ENCODE measurements at regions not wholly inside any gene's neighbourhood (a gene's known extent, or its start where the extent isn't known, plus 50 kb on each side); places are given as distances from the start of the nearest gene placed in this dataset.

- Mint-ChIP-seq H3K27me3 (ENCODE audit: low read depth) (peaks cover 39% of the 10 kb centered on the region), H3K4me1 (ENCODE audit: low read depth) (no peaks in the 10 kb centered on the region), H3K4me3 (no peak overlapping the region), H3K36me3 (ENCODE audit: insufficient read depth in 2 of 2) (peaks cover 0 to 3% of the 10 kb centered on the region in 2 donors), H3K27ac (no peak overlapping the region), H3K9me3 (peaks cover 2% of the 10 kb centered on the region in 2 donors)
- DNase-seq (no peak), ATAC-seq (replicated peaks in 1 of 2) (no peak)
Observed at GRCh38 chr1:22368125-22368524, 83.5 kb upstream of the ZBTB40 start.

DNA sequence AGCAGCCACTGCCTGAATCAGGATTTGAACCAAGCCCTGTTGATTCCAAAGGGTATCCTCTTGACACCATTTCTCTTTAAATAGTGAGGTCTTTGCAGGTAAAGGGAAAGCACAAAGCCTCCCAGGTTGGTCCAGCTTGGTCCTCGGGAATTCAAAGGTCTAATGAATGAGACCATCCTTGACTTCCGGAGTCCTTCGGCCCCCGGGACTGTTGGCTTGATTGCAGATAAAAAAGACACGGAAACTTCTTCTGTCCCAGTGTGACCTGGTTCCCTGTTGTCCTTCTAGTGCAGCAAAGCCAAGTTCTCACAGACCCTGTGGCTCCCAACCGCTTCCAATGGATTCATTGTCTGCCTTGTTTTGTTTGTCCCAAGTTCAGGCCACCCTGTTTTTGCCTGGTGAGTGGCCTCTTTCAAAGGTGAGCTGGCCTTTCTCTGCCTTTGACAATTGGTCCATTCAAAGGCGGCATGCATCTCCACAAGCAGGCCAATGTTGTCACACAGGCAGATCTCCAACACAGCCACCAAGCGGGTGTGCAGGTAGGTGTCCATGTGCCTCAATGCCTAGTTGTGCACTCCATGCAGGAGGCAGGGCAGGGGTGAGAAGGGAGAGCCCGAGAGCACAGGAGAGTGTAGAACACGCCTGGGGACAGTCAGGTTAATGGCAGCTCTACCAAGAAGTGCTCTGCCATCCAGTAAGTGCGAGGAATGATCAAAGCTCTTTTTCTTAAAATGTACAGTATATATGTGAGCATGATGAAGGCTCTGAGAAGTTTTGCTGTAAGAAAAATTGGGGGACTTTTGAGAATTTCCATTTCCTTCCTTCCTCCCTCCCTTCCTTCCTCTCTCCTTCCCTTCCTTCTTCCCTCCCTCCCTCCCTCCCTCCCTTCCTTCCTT, 82.1 kb upstream of the ZBTB40 start:
- ATAC-seq (replicated peaks in 1 of 2) (no peak), DNase-seq (no peak)
- H3K4me1 Mint-ChIP-seq (ENCODE audit: low read depth), result no peaks in the 10 kb centered on the region
- H3K36me3 Mint-ChIP-seq (ENCODE audit: insufficient read depth in 2 of 2), result peaks cover 0 to 3% of the 10 kb centered on the region in 2 donors
- H3K4me3 Mint-ChIP-seq, result no peak overlapping the region
- H3K27me3 Mint-ChIP-seq (ENCODE audit: low read depth), result peaks cover 44% of the 10 kb centered on the region
- no peak overlapping the region for H3K27ac Mint-ChIP-seq
- peaks cover 2% of the 10 kb centered on the region in 2 donors for H3K9me3 Mint-ChIP-seq

GRCh38 chr1:22370190-22370498, 81.5 kb upstream of the ZBTB40 start:
- no peak overlapping the region for H3K27ac Mint-ChIP-seq
- DNase-seq, result no peak
- no peaks in the 10 kb centered on the region for H3K4me1 Mint-ChIP-seq (ENCODE audit: low read depth)
- ATAC-seq (replicated peaks in 1 of 2), result no peak
- peaks cover 2% of the 10 kb centered on the region in 2 donors for H3K9me3 Mint-ChIP-seq
- peaks cover 0 to 3% of the 10 kb centered on the region in 2 donors for H3K36me3 Mint-ChIP-seq (ENCODE audit: insufficient read depth in 2 of 2)
- no peak overlapping the region for H3K4me3 Mint-ChIP-seq
- peaks cover 44% of the 10 kb centered on the region for H3K27me3 Mint-ChIP-seq (ENCODE audit: low read depth)

DNA sequence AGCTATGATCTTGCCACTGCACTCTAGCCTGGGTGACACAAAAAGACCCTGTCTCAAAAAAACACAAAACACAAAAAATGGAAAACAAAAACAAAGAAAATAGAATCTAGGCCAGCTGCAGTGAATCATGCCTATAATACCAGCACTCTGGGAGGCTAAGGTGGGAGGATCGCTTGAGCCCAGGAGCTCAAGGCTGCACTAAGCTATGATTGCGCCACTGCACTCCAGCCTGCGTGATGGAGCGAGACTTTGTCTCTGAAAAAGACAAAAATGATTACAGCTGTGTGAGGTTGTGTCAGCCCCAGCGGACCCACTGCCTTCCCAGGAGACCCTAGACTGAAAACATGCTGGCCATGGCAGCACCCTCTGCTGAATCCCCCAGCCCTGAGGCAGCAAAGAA, 80.2 kb upstream of the ZBTB40 start:
- Mint-ChIP-seq H3K4me3 (no peak overlapping the region), H3K36me3 (ENCODE audit: insufficient read depth in 2 of 2) (peaks cover 0 to 3% of the 10 kb centered on the region in 2 donors), H3K27ac (no peak overlapping the region), H3K9me3 (peaks cover 2% of the 10 kb centered on the region in 2 donors), H3K27me3 (ENCODE audit: low read depth) (peaks cover 34% of the 10 kb centered on the region), H3K4me1 (ENCODE audit: low read depth) (no peaks in the 10 kb centered on the region)
- no peak for ATAC-seq (replicated peaks in 1 of 2)
- DNase-seq, result no peak

- peaks cover 2% of the 10 kb centered on the region in 2 donors for H3K9me3 Mint-ChIP-seq
- H3K4me1 Mint-ChIP-seq (ENCODE audit: low read depth), result no peaks in the 10 kb centered on the region
- H3K36me3 Mint-ChIP-seq (ENCODE audit: insufficient read depth in 2 of 2), result peaks cover 0 to 3% of the 10 kb centered on the region in 2 donors
- no peak overlapping the region for H3K27ac Mint-ChIP-seq
- DNase-seq (no peak), ATAC-seq (replicated peaks in 1 of 2) (no peak)
- peaks cover 22% of the 10 kb centered on the region for H3K27me3 Mint-ChIP-seq (ENCODE audit: low read depth)
- no peak overlapping the region for H3K4me3 Mint-ChIP-seq
Observed at GRCh38 chr1:22373252-22373651, 78.4 kb upstream of the ZBTB40 start.

DNA sequence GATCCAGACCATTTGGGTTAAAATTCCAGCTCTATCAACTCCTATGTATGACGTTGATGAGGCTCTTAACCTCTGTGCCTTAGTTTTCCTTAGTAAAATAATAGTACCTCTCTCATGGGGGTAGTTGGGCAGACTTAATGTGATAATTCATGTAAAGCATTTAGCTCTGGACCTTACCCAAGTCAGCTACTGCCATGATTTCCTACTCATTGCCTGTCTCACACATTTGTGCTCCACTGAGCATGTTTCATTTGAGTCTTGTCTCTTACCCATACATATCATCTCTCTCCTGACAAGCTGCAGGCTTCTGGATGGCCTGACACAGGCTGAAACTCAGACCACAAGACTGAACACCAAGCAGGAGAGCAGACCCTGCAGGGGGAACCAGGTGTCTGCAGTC, 77.7 kb upstream of the ZBTB40 start:
- Mint-ChIP-seq H3K4me1 (ENCODE audit: low read depth) (no peaks in the 10 kb centered on the region), H3K9me3 (peaks cover 2% of the 10 kb centered on the region in 2 donors), H3K27me3 (ENCODE audit: low read depth) (peaks cover 22% of the 10 kb centered on the region), H3K4me3 (no peak overlapping the region), H3K27ac (no peak overlapping the region), H3K36me3 (ENCODE audit: insufficient read depth in 2 of 2) (peaks cover 0 to 3% of the 10 kb centered on the region in 2 donors)
- no peak for ATAC-seq (replicated peaks in 1 of 2)
- no peak for DNase-seq

DNA sequence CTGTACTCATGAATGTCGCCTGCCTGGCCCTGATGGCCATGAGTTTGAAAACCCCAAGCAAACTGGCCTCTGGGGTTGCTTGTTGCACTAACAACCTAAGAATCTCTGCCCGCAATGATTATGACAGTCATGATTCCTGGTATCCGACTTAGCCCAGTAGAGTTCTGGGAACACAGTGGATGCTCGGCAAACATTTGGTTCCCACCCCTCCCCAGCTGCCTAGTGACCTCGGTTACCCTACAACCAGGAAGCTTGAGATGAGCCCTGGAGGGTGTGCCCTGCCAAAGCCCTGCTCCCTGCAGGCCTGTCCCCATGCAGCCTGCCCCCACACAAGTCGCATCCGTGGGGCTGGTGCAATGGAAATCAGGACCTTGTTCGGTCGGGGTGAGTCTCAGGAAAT, 76.0 kb upstream of the ZBTB40 start:
- Mint-ChIP-seq H3K4me1 (ENCODE audit: low read depth) (no peaks in the 10 kb centered on the region), H3K4me3 (no peak overlapping the region), H3K27ac (no peak overlapping the region), H3K36me3 (ENCODE audit: insufficient read depth in 2 of 2) (peaks cover 0 to 3% of the 10 kb centered on the region in 2 donors), H3K9me3 (peaks cover 2% of the 10 kb centered on the region in 2 donors), H3K27me3 (ENCODE audit: low read depth) (peaks cover 7% of the 10 kb centered on the region)
- DNase-seq (no peak), ATAC-seq (replicated peaks in 1 of 2) (no peak)

GRCh38 chr1:22376001-22376400, 75.7 kb upstream of the ZBTB40 start:
- Mint-ChIP-seq H3K4me1 (ENCODE audit: low read depth) (no peaks in the 10 kb centered on the region), H3K36me3 (ENCODE audit: insufficient read depth in 2 of 2) (peaks cover 0 to 3% of the 10 kb centered on the region in 2 donors), H3K27ac (no peak overlapping the region), H3K9me3 (peaks cover 2% of the 10 kb centered on the region in 2 donors), H3K4me3 (no peak overlapping the region), H3K27me3 (ENCODE audit: low read depth) (peaks cover 5% of the 10 kb centered on the region)
- no peak for DNase-seq
- ATAC-seq (replicated peaks in 1 of 2), result no peak

DNA sequence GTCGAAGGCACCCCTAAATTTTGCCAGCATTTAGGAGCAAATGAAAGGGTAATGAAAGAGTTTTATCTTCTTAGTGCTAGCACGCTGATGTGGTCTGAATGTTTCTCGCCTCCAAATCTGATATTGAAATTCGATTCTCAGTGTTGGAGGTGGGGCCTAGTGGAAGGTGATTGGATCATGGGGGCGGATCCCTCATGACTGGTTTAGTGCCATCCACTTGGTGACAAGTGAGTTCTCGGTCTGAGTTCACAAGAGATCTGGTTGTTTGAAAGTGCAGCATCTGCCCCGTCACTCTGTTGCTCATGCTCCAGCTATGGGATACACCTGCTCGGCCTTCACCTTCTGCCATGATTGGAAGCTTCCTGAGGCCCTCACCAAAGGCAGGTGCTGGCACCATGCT, 75.1 kb upstream of the ZBTB40 start:
- DNase-seq (no peak), ATAC-seq (replicated peaks in 1 of 2) (no peak)
- Mint-ChIP-seq H3K4me1 (ENCODE audit: low read depth) (no peaks in the 10 kb centered on the region), H3K4me3 (no peak overlapping the region), H3K27ac (no peak overlapping the region), H3K36me3 (ENCODE audit: insufficient read depth in 2 of 2) (peaks cover 0 to 3% of the 10 kb centered on the region in 2 donors), H3K27me3 (ENCODE audit: low read depth) (peaks cover 5% of the 10 kb centered on the region), H3K9me3 (peaks cover 2% of the 10 kb centered on the region in 2 donors)

DNA sequence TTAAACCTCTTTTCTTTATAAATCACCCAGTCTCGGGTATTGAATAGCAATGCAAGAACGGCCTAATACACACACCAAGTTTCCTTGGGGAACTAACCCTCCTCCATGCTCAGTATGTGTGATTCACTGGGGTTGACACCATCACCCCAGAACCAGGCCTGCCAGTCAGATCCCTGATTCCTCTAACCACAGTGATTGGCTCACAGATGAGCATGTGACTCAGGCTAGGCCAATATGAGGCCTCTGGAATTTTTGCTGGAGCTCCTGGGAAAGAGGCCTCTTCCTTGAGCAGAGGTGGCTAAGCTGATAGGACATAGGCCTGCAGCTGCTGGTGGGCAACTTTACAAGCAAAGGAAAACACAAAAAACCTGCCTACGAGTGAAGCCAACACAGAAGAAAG, 74.7 kb upstream of the ZBTB40 start:
- Mint-ChIP-seq H3K36me3 (ENCODE audit: insufficient read depth in 2 of 2) (peaks cover 0 to 3% of the 10 kb centered on the region in 2 donors), H3K4me3 (no peak overlapping the region), H3K4me1 (ENCODE audit: low read depth) (no peaks in the 10 kb centered on the region), H3K27me3 (ENCODE audit: low read depth) (peaks cover 5% of the 10 kb centered on the region), H3K9me3 (peaks cover 2% of the 10 kb centered on the region in 2 donors), H3K27ac (no peak overlapping the region)
- no peak for DNase-seq
- ATAC-seq (replicated peaks in 1 of 2), result no peak

DNA sequence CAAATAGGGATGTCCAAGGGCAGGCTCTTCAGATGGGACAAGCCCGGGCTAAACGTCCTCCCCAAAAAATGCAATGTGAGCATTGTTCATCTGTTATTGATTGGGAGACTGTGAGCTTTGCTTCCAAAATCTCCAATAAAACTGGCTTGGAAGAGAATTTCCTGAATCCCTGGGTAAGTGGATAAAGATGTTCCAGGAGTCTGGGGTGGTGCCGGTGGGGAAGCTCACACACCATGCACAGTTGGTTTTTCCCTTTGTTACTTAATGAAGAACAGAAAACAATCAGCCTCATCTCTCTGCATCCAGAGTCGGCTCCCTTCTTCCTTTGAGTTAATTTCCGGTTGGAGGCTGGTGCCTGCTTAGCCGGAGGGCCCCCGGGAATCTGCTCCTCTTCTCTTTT, 72.1 kb upstream of the ZBTB40 start:
- Mint-ChIP-seq H3K4me1 (ENCODE audit: low read depth) (no peaks in the 10 kb centered on the region), H3K9me3 (no peaks in the 10 kb centered on the region), H3K27me3 (ENCODE audit: low read depth) (peaks cover 9% of the 10 kb centered on the region), H3K27ac (no peak overlapping the region), H3K36me3 (ENCODE audit: insufficient read depth in 2 of 2) (no peaks in the 10 kb centered on the region), H3K4me3 (no peak overlapping the region)
- ATAC-seq (replicated peaks in 1 of 2) (no peak), DNase-seq (no peak)

DNA sequence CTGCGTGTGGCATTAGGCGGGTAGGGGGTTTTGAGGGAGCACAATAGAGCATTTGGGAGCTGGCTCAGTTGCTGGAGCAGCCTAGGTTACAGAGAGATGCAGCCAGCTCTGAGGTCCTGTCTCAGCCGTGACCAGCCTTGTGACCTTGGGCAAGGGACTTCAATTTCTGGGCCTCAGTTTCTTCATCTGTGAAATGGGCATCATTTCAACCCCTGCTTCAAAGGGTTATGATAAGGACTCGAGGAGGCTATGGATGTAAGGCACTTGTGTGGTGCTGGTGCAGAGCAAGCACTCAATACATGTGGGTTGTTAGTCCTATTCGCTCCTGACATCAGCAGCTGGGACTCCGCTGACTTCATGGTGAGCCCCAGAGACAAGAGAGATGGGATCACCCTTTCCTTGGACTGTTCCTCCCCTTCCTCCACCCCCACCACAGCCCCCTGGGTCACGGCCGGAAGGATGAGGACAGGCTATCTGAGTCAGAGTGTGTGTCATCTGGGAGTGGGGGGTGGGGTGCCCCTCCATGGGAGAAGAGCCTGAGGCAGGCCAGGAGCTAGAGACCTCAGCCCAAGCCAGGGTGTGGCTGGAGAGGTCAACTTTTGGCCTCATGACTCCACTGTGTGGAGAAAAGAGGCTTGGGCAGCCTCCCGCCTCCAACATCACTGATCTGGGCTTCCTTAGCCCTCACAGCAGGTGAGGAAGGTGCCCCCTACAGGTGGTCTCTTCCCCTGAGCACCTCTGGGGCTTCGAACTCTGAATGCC, 71.4 kb upstream of the ZBTB40 start:
- Mint-ChIP-seq H3K4me1 (ENCODE audit: low read depth) (no peaks in the 10 kb centered on the region), H3K4me3 (no peak overlapping the region), H3K27ac (no peak overlapping the region), H3K27me3 (ENCODE audit: low read depth) (peaks cover 9% of the 10 kb centered on the region), H3K36me3 (ENCODE audit: insufficient read depth in 2 of 2) (no peaks in the 10 kb centered on the region), H3K9me3 (no peaks in the 10 kb centered on the region)
- DNase-seq (no peak), ATAC-seq (replicated peaks in 1 of 2) (no peak)

GRCh38 chr1:22383526-22384294, 67.9 kb upstream of the ZBTB40 start:
- H3K4me1 Mint-ChIP-seq (ENCODE audit: low read depth), result no peaks in the 10 kb centered on the region
- no peaks in the 10 kb centered on the region for H3K9me3 Mint-ChIP-seq
- H3K27ac Mint-ChIP-seq, result no peak overlapping the region
- no peak for ATAC-seq (replicated peaks in 1 of 2)
- peaks cover 34% of the 10 kb centered on the region for H3K27me3 Mint-ChIP-seq (ENCODE audit: low read depth)
- DNase-seq, result no peak
- H3K36me3 Mint-ChIP-seq (ENCODE audit: insufficient read depth in 2 of 2), result no peaks in the 10 kb centered on the region
- no peak overlapping the region for H3K4me3 Mint-ChIP-seq

All from activated T-cell treated with anti-CD3 and anti-CD28 coated beads, Interleukin-2, amount 50 U/mL, for 72 hours (primary cell).